ENCODE measurements at regions not wholly inside any gene's neighbourhood (a gene's known extent, or its start where the extent isn't known, plus 50 kb on each side); places are given as distances from the start of the nearest gene placed in this dataset.

DNA sequence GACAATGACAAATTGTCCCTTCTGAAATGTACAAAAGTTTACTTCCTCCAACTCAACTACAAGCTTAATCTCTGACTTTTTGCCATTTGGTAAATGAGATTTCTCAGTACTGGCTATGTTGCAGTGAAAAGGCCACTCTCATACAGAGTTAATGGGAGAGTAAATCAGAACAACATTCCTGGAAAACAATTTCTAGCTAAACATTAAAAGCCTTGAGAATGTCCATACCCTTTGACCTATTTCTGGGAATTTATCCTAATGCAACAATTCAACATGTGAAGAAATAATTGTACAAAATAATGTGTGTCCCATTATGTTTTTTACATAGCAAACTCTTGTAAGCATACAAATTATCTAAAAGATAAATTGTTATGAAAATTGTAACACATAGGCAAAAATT is 56.3 kb upstream of the SPEF2 start:
- no peak for DNase-seq
- H3K36me3 ChIP-seq: no peaks in the 10 kb centered on the region
- peaks cover 0 to 5% (median 2%) of the 10 kb centered on the region in 4 donors for H3K9me3 ChIP-seq
- H3K27me3 ChIP-seq: no peaks in the 10 kb centered on the region
- no peaks in the 10 kb centered on the region for H3K4me1 ChIP-seq
- H3K4me3 ChIP-seq: no peak overlapping the region
- TF ChIP-seq POLR2A (IDR thresholded peaks at IDR 0.05): no peak
- TF ChIP-seq, protein P1, sequence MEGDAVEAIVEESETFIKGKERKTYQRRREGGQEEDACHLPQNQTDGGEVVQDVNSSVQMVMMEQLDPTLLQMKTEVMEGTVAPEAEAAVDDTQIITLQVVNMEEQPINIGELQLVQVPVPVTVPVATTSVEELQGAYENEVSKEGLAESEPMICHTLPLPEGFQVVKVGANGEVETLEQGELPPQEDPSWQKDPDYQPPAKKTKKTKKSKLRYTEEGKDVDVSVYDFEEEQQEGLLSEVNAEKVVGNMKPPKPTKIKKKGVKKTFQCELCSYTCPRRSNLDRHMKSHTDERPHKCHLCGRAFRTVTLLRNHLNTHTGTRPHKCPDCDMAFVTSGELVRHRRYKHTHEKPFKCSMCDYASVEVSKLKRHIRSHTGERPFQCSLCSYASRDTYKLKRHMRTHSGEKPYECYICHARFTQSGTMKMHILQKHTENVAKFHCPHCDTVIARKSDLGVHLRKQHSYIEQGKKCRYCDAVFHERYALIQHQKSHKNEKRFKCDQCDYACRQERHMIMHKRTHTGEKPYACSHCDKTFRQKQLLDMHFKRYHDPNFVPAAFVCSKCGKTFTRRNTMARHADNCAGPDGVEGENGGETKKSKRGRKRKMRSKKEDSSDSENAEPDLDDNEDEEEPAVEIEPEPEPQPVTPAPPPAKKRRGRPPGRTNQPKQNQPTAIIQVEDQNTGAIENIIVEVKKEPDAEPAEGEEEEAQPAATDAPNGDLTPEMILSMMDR (IDR thresholded peaks at IDR 0.05): no peak
- no peak overlapping the region for H3K27ac ChIP-seq

DNA sequence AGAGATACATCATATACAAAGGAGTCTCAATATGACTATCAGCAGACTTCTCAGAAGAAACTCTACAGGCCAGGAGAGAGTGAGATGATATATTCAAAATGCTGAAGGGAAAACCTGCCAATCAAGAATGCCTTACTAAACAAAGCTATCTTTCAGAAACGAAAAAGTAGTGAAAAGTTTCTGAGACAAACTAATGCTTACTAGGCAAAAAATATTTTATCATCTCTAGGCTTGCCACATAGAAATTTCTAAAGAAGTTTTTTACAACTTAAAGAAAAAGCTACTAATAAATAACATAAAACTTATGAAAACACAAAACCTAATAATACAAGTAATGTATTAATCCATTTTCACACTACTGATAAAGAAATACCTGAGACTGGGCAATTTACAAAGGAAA is 59.9 kb upstream of the SPEF2 start:
- no peak for DNase-seq
- H3K27me3 ChIP-seq: no peaks in the 10 kb centered on the region
- no peak overlapping the region for H3K4me3 ChIP-seq
- peaks cover 0 to 8% (median 2%) of the 10 kb centered on the region in 4 donors for H3K9me3 ChIP-seq
- H3K4me1 ChIP-seq: no peaks in the 10 kb centered on the region
- TF ChIP-seq, protein P1 (IDR thresholded peaks at IDR 0.05): no peak
- TF ChIP-seq POLR2A (IDR thresholded peaks at IDR 0.05): no peak
- no peak overlapping the region for H3K27ac ChIP-seq
- no peaks in the 10 kb centered on the region for H3K36me3 ChIP-seq

DNA sequence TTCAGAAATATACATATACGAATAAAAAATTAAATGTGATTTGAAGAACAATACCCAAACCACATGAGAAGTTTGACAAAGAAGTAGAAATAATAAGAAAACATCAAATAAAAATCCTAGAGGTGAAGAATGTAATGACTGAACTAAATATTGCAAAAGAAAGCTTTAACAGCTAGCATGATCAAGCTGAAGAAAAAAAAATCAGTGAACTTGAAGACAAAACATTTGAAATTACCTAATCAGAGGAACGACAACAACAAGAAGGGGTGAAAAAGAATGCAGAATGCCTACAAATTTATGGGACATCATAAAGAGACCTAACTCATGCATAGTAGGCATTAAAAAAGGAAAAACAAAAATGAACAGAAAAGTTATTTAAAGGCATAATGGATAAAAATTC is 60.5 kb upstream of the SPEF2 start:
- H3K9me3 ChIP-seq: peaks cover 0 to 8% (median 2%) of the 10 kb centered on the region in 4 donors
- H3K4me3 ChIP-seq: no peak overlapping the region
- no peak for DNase-seq
- H3K4me1 ChIP-seq: no peaks in the 10 kb centered on the region
- H3K36me3 ChIP-seq: no peaks in the 10 kb centered on the region
- H3K27ac ChIP-seq: no peak overlapping the region
- H3K27me3 ChIP-seq: no peaks in the 10 kb centered on the region
- TF ChIP-seq, protein P1 (IDR thresholded peaks at IDR 0.05): no peak
- no peak for TF ChIP-seq POLR2A (IDR thresholded peaks at IDR 0.05)

DNA sequence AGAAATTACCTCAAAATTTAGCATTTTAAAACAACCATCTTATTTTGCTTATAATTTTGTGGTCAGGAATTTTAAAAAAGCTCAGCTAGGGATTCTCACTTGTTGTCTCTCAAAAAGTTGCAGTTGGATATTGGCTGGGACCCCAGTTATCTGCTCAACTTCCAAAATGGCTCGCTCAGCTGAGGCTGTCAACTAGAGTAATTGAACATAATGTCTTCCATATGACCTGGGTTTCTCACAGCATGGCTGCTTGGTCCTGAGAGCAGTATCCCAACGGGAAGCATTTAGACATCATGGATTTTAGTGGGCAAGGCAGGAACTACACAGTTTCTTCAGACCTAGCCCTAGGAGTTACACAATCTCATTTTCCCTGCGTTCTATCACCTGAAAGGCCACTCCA is 63.6 kb upstream of the SPEF2 start:
- H3K27ac ChIP-seq: no peak overlapping the region
- H3K4me1 ChIP-seq: no peaks in the 10 kb centered on the region
- no peak overlapping the region for H3K4me3 ChIP-seq
- DNase-seq: no peak
- peaks cover 0 to 8% (median 2%) of the 10 kb centered on the region in 4 donors for H3K9me3 ChIP-seq
- H3K27me3 ChIP-seq: no peaks in the 10 kb centered on the region
- no peak for TF ChIP-seq POLR2A (IDR thresholded peaks at IDR 0.05)
- TF ChIP-seq, protein P1 (IDR thresholded peaks at IDR 0.05): no peak
- H3K36me3 ChIP-seq: no peaks in the 10 kb centered on the region

DNA sequence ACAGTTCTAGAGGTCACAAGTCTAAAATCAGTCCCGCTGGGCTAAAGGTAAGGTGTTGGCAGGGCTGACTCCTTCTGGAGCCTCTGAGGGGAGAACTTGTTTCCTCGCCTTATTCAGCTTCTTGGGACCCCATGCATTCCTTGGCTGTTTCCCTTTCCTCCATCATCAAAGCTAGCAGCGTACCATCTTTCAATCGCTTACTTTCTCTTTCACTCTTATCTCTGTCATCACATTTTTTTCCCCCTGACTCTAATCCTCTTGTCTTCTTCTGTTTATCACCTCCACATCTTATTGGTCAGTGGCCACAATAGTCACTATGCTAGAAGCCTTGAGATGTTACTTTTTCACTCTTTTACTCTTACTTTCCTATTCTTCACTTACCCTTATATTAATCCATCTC is 72.5 kb upstream of the SPEF2 start:
- Histone ChIP-seq H3K4me3 (no peak overlapping the region), H3K27ac (no peak overlapping the region), H3K27me3 (no peaks in the 10 kb centered on the region), H3K9me3 (no peaks in the 10 kb centered on the region), H3K36me3 (no peaks in the 10 kb centered on the region), H3K4me1 (no peaks in the 10 kb centered on the region)
- TF ChIP-seq, protein P1 (IDR thresholded peaks at IDR 0.05): no peak
- no peak for TF ChIP-seq POLR2A (IDR thresholded peaks at IDR 0.05)
- no peak for DNase-seq

DNA sequence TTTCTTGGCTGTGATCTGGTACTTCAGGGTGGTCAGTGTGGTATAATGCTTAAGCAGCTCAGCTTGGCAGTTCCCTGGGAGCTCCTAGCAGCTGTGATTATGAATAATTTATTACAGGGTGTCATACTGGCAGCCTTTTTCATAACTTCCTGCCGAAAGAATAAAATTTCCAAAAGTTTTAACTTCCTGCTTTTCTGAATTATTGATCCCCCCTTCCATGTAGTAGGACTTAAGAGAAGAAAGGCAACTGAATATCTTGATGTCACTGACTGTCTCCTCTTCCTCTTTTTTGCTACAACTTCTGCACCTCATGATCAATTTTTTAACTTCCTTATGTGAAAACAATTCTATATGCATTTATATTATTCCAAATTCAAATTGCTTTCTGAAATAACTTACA is 74.3 kb upstream of the SPEF2 start:
- Histone ChIP-seq H3K36me3 (no peaks in the 10 kb centered on the region), H3K4me3 (no peak overlapping the region), H3K27ac (no peak overlapping the region), H3K9me3 (no peaks in the 10 kb centered on the region), H3K4me1 (no peaks in the 10 kb centered on the region), H3K27me3 (no peaks in the 10 kb centered on the region)
- no peak for DNase-seq
- TF ChIP-seq, protein P1 (IDR thresholded peaks at IDR 0.05): no peak

Measured in Peyer's patch (tissue), 4 donors.